Right forelimb (tissue), 1 donor: ENCODE measurements at regions not wholly inside any gene's neighbourhood (a gene's known extent, or its start where the extent isn't known, plus 50 kb on each side); places are given as distances from the start of the nearest gene placed in this dataset.

ENCODE experiments used
- DNase-seq: peaks from one replicate; pipeline ENCODE4 v3.0.0-alpha.2; 2018

DNA sequence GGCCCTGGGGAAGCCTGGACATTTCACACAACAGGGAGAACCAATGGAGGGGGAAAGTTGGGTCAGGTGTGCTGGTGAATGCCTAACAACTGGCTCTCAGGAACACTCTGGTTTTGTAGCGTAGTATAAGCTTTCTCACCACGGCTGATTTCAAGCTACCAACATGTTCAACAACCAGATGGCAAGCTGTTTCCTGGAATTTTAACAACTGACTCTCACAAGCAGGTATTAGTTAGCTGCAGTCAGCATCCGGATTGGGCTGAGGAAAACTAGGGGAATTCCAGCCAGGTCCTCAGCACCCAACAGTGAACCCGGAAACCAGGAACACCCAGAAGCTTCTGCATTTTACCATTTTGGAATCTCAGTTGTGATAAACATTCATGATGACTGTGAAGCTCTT is 162.3 kb upstream of the CAMK1G start:
- no peak for DNase-seq

DNA sequence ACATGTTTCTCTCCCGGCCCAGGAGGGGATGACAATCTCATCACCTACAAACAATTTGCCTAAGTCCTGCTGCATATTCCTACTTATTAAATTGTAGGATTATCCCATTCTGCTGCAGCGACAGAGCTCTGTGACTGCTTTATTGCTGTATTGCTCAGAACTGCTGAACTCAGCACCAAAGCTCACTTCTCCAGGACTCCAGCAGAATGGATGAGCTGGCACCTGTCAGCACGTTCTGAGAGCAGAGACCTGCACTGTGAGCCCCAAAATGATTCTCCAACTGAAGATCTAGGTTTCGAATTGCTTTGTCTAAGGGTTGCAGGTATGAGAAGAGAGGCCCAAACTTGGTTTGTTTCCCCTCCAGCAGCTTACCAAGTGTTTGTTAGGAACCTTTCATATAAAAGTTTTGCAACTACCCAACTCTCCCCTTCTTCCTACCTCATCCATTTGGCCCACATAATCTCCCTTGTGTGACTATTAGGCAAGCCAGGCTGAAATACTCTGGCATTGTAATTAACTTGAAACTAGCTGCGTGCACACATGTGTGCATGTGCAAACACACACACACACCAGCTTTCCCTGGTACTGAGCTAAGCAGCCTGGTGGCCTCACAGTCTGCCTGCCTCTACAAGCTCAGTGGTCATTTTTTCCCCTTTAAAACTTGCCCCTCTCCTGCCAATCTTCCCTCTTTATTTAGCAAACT is 161.4 kb upstream of the CAMK1G start:
- no peak for DNase-seq

DNA sequence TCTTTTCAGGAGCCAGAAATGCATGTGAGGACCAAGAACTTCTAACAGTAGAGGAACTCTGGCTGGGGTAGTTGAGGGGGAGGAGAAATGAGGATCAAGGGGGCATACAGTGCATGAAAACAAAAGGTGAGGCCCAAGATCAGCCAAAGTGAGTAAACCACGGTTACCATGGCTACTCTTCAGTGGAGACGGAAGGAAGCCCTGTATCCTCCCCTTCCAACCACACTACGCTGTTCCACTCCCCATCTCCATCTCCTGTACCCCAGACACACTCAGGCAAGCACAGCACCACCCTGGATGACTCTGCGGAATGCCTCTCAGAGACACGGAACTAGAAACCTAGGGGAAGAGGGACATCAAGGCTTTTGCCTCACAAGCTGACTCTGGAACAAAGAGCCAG is 157.6 kb upstream of the CAMK1G start:
- DNase-seq: no peak

DNA sequence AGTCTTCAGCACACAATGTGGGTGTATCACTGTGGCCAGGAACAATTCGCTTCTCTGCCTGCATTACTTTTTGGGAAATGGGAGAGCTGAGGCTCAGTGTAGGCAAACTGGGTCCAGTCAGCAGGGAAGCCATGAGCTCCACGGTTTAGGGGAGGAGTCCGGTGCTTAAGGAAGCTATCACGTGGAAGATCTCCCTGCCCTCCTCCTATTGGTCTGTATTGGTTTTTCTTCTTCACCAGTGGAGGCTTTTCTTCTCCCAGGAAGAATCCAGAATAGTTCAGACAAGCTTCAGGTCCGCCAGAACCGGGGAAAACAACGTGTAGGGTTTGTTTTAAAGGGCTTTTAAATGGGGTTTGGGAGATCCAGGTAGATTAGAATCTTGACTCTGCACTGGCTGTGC is 156.2 kb upstream of the CAMK1G start:
- no peak for DNase-seq

DNA sequence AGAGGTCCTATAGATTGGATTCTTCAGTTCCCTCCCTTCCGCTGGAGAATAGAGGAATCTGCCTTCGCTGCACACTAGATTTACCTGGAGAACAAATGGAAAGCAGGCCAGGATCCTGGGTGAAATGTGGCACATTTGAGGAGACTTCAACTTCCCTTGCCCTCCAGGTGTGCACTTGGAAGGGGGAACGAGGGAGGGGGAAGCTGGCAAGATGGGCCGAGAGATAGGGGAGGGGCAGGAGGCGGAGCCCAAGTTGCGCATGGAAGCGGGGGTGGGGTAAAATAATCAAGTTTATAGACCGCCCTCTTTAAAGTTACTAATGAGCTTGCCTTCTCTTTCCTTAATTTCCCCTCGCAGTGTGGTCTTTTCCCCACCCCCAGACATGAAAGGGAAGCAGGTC is 155.7 kb upstream of the CAMK1G start:
- no peak for DNase-seq

DNA sequence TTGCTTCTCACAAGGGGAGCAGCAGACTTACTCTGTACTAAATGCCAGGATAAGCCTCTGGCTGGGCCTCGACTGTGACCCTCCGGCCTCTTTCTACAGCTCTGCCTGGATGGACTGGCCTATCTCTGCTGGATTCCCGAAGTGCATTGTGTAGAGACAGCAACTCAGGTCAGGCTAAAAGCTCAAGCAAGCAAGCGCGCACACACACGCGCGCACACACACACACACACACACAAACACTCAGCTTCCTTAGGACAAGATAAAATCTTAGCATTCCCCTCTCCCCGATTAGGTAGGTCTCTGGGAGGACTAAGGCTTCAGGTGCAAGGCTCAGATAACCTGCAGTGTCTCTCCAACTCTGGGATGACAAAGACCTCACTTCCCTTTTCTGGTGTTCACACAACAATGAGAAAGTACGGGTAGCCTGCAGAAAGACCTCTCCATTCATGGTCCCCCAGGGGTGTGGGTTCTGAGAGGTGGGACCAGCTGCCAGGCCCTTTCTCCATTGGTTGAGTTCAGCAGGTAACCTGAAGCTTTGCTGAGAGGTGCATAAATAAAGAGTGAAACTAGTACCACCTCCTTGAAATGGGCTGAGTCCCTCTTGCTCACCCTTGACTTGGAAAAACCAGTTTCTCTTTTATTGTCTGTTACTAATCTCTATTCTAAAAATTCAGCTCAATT is 155.1 kb upstream of the CAMK1G start:
- DNase-seq: no peak

DNA sequence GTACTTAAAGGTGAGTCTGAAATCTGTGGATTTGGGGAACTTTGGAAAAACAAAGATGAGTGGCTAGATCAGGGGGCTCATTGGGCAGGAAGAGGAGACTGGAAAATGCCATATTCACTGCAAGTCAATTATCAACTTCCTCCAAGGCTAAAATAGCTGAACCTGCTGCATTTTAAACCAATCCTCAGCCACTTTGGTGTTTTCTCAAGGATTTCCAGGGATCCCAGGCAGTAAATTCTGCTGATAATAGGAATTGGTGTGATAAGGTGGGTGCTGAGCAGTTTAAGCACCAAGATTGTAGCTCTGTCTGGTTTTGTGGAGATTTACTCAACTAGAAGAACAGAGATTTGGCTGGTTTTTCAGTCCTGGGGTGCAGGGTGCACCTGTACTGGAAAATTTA is 153.9 kb upstream of the CAMK1G start:
- no peak for DNase-seq

DNA sequence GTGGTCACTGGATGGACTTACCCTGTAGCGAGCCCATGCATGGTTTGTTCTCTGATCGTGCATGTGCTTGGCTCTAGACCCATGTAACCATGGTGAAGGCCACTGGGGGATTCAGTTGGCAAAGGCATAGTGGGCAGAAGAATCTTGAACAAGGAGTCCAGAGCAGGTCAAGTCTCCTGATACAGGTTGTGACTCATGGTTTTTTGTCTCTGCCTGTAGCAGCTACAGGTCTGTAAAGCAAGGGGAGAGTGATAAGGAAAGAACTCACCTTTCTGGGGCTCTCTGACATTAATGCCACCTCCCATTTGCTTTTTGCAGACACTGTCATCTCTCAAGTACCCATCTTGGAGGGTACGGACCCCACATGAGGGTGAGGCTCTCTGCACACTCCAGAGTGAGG is 153.4 kb upstream of the CAMK1G start:
- no peak for DNase-seq

DNA sequence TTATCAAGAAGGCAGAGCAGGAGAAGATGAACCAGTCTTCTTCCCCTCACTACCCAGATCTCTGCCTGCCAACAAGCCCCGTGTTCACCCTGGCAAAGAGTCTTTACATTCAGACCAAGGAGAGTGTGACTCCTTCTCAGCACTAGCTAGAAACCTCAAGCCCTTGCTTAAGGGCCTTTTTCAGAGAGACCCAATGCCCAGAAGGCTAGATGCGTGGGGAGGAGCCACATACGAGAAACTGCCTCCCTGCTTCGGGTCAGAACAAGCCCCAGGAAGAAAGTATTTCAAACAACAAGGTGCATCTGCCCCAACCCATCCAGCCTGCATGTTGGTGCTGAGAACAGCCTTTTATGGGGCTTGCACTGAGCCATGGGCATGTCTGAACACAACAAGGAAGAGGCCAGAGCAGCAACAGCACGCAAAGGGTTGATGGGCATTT is 152.7 kb upstream of the CAMK1G start:
- DNase-seq: no peak

DNA sequence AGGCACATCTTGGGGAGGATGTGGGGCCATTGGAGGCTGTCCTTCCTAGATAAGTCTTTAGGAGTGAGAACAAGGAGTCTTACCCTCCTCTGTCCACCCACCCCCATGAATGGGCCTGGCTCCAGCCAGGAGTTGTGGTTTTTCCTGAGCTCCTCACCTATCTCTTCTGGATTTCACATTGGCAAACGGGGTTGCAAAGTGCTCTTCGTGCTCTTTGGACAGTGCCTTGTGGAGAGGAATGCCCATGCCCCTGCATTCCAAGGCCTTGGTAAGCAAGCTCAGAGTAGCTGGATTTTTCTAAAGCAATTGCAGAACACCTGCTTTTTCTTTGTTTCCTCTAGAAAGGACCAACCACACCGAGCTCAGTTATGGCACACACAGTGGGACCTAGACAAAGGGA is 152.1 kb upstream of the CAMK1G start:
- no peak for DNase-seq

DNA sequence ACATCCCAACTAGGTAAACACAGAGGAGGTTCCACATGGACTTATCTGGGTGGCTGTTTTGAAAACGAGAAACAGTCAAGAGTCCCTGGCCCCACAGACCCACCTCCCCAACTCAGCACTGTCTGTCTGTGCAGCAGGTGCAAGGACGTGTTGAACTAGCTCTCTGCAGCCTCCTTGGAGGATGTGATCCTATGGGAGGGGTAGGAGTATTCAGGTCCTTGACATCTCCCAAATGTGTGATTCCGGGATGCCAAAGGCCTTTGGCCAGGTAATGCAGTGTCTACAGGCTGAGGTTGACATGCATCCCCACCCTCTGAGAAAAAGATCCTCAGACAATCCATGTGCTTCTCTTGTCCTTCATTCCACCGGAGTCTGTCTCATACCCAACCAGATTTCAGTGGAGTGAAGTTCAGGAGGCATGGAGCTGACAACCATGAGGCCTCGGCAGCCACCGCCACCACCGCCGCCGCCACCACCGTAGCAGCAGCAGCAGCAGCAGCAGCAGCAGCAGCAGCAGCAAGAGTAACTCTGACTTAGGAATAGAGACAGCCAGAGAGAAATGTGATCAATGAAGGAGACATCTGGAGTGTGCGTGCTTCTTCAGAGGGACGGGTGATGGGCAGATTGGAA is 151.6 kb upstream of the CAMK1G start:
- DNase-seq: no peak

DNA sequence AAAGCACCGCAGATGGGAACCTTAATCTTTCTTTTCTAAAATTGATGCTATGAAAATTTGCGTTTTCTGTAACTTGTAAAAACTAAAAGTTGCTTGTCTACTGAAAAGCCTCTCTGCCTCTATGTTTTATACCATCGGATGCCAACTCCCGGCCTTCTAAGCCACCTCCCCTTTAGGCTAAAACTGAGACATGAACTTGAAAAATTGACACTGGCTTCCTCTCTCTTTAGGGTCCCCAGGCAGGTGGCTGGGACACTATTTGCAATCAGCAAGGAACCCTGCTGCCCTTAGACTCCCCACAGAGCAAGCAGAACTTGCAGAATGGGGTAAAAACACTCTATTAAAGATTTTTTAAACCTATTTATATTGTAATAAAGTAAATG is 151.1 kb upstream of the CAMK1G start:
- no peak for DNase-seq

DNA sequence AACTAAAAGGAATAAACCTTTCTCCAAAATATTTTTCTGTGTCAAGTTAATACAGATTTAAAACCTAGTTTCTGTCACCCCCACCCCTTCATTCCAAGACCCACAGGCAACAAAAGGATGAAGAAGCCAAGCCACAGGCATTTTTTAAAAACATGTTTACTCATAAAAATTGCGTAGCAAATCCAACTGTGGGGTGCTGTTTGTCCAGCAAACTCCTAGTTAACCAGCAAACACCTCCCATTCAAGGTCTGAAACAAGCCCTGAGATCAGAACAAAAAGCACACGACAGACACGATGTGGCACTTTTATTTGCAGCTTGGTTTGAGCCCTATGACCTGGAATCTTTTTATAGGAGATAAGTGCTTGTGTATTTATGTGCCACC is 149.9 kb upstream of the CAMK1G start:
- no peak for DNase-seq

DNA sequence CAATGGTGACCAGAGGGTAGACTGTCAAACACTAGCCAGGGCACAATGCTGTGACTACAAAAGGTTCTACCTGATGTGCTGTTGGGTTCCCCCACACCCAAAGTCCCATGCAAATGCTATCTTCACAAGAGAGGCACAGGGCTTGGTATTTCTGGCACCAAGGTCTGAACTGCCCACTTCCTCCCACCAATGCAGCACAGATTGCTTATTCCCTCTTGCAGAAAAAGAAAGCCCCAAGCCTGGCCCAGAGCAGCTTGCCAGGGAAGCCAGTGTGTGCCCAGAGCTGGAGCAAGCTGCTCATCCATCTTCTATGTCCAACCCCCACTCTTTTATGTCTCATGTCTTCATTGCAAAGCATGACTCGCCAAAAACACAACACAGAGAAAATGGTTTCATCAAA is 149.4 kb upstream of the CAMK1G start:
- no peak for DNase-seq

DNA sequence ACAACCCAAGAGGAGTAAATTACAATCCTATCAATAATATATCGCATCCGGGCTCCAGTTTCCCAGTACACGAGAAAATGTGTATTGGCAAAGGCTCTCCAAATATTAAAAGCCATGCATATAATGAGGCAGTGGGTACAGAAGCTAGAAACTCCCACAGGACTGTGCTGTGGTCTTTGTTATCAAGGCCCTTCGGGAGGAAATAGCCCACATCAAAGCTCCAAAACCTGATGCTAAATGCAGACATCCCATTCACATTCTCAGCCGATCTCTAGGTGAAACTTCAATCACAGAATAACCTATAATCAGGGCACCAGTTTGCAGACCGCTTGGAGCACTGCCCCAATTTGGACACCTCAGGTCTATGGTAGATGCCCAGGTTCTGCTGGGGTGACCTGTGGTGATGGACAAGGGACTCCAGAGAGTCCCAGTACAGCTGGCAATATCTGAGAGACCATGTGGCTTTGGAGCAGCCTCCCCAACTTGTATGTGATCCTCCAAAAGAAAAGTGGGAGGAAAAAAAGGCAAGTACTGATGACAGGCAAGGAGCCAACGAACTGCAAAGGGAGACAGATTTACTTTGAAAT is 148.8 kb upstream of the CAMK1G start:
- no peak for DNase-seq

DNA sequence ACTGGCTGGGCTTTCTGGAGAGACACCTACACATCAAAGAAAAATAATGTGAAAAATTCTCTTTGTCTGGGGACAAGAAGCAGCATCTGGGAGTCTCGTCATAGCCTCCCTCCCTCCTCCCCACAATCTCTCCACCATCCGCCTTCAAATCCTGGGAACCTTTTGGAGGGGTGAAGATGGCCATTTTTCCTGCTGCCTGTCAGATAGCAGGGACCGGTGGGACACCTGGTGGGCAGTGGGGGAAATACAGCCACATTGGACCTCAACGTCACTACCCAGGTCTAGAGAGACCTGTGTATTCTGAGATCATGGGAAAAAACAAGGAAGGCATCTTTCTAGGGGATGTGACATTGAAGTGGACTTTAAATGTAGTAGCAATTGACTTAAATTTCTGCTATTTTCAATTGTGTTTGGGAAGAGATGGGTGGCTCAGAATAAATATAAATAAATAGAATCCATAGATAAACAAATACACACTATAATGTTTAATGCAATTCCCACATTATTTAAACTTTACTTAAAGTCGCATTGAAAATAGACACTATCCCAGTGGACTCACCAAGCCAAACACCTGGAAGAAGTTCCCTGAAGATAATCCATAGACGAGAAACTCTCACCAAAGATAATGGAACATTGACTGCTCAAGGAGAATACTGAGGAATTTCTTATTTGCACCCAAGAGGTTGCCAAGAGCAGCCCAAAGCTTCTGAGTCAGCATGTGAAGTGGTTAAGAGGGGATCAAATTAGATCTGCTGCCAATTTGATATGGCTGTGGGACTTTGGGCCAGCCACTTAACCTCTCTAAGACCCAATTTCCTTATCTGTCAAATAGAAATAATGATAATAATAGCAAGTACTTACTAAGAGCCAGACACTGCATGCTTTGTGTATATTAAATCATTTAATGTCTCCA is 147.6 kb upstream of the CAMK1G start:
- peak; percentile 81 for DNase-seq

DNA sequence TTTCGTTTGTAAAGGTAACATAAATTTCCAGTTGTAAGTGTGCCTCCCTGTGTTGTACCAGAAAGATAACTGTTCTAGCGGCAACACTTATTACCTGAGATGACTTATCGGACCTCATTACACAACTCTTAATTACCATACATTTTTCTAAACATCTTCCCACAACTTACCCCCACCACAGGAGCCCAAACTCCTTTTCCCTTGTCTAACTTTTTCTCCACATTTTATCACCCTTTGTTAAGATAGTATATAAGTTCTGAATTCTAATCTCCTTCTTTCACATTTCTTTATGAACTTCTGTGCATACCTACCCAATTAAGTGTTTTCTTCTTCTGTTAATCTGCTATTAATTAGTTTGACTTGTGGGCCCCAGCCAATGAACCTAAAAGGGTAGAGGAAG is 143.7 kb upstream of the CAMK1G start:
- DNase-seq: no peak

DNA sequence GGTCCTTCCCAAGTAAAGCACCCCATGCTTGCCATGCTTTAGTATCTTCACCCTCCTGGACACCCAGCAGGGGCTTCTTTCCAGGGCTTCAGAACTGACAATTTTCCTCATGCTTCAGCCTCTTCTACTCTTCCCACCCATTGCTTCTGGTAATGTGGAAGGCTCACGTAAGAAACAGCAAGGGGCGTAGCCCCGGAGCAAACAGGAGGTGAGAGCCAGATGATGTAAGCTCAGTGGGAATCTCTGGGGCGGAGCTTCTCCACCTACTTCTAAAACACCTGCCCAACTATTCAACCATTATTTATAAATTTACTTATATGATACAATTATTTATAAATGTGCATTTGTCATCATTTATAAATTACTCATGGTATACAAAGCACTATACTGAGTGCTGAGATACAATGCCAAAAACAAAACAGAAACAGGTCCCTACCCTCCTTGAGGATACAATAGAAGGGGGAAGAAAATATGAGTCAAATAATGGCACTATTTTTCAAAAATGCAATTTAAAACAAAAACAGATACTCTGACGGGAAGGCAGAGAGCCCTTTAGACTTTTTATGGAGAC is 140.1 kb upstream of the CAMK1G start:
- DNase-seq: no peak

DNA sequence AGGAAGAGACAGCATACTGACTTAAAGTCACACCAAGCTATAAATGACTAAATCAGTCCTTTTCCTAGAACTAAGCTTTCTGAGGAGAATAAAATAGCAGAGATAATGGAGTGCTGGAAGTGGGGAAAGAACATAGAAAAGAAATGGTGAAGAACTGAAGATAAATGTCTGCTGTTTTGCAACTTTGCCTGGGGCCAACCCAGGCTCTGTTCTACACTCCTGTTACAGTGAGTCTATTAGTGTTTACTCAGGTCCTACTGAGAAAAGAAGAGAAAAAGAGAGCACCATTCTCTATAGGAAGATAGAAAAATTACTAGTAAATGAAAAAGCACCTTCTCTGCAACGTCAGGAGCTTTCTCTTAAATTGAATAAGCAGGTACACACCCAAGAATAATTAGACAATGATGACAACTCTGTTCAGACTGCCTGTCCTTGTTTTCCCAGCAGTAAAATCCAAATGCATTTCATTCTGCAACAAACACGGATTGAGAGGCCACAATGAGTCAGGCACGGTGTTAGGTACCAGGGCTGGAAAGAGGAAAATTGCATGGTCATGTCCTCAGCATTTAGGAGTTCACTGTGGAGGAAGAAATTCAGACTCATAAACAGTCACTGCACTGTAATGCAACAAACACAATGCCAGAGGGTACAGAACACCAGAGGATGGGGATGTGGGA is 139.4 kb upstream of the CAMK1G start:
- DNase-seq: no peak

DNA sequence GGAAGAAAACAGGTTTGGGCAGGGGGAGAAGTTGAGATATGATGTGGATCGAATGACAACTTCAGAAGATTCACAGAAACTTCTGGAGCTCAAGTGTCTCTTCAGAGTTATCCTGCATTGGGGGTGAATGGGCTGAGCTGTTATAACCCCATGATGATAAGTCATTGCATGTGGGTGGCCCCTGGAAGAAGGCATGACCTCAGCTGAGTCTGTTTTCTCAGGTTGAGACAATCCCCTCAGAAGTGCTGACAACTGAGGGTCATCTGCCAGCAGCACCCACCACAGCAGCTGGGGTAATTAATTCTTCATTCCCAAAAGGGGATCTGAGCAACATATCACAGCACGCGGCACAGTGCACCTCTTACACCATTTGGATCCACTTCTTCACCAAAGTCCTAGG is 138.6 kb upstream of the CAMK1G start:
- DNase-seq: no peak

DNA sequence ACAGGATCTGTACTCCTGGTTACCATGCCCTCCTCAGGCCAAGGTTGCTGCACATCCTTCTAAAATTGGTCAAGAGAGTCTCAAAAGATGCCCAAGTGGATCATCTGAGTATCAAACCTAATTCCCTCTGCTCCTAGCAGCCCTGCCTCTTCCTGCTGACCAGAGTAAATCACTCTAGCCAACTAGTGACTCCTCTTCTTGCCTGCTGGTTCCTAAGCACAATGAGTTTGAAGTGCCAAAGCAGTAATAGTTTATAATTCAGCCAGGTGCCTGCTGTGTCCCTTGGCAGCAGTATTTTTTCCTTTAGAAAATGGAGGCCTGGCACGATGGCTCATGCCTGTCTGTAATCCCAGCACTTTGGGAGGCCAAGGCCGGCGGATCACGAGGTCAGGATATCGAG is 137.9 kb upstream of the CAMK1G start:
- no peak for DNase-seq

DNA sequence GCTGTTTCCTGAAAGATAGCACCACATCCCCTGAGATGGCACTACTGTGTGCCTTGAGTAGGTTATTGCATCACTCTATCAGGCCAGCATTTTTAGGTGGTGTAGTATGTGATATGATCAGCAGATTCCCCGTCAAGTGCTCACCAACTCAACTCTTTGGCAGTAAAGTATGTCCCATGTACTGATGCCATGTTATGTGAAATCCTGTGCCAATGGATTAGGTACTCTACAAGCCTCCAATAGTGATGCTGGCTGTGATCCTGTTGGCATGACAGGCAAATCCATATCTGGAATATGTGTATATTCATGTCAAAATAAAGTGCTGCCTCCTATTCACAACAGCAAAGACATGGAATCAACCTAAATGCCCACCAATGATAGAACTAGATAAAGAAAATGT is 137.2 kb upstream of the CAMK1G start:
- no peak for DNase-seq
